Heart left ventricle (tissue), 16 donors: ENCODE measurements at regions not wholly inside any gene's neighbourhood (a gene's known extent, or its start where the extent isn't known, plus 50 kb on each side); places are given as distances from the start of the nearest gene placed in this dataset.

ENCODE experiments used
- ATAC-seq, 4 donors: fragments of 200-7000 bp; cut with Tn5 transposase; one replicate each; pipeline ENCODE4 v1.9.1; 2020 to 2022; ENCODE audit warnings: moderate library complexity in 4 of 4, mild to moderate bottlenecking in 3 of 4, moderate number of reproducible peaks in 1 of 4
- DNase-seq, 5 donors: peaks; one replicate each; pipeline ENCODE4 v3.0.0-alpha.2; 2020
- H3K27ac ChIP-seq, 12 donors: fragments of 200-600 bp; sonication (generic) in 4 of 12; one replicate each; pipeline versions ENCODE4 v1.5.0 to v1.8.0; 2016 to 2022; ENCODE audit warnings: mild to moderate bottlenecking in 2 of 12
- H3K27me3 ChIP-seq, 9 donors: fragments of 200-600 bp; sonication (generic) in 2 of 9; one replicate each; pipeline versions ENCODE4 v1.5.1 to v1.8.0; 2016 to 2022; ENCODE audit warnings: mild to moderate bottlenecking in 3 of 9
- H3K36me3 ChIP-seq, 9 donors: fragments of 200-600 bp; sonication (generic) in 2 of 9; one replicate each; pipeline versions ENCODE4 v1.5.0 to v1.8.0; 2018 to 2022; ENCODE audit warnings: mild to moderate bottlenecking in 2 of 9
- H3K4me1 ChIP-seq, 12 donors: fragments of 200-600 bp; sonication (generic) in 4 of 12; one replicate each; pipeline versions ENCODE4 v1.5.0 to v1.8.0; 2016 to 2022; ENCODE audit warnings: mild to moderate bottlenecking in 3 of 12
- H3K4me3 ChIP-seq, 12 donors: fragments of 200-600 bp; sonication (generic) in 4 of 12; one replicate each; pipeline versions ENCODE4 v1.5.0 to v1.8.0; 2017 to 2022; ENCODE audit warnings: mild to moderate bottlenecking in 9 of 12, moderate library complexity in 4 of 12
- H3K9me3 ChIP-seq, 12 donors: fragments of 200-600 bp; sonication (generic) in 4 of 12; one replicate each; pipeline versions ENCODE4 v1.5.0 to v1.8.0; 2016 to 2022; ENCODE audit warnings: mild to moderate bottlenecking in 1 of 12
- POLR2A ChIP-seq, 2 donors: fragments of 450-650 bp; IDR thresholded peaks; one replicate each; pipeline ENCODE4 v1.6.1; 2017; ENCODE audit warnings: antibody characterized with exemption in 2 of 2, mild to moderate bottlenecking in 2 of 2, moderate library complexity in 2 of 2
- WGBS, 4 donors: extraction: QIAGEN DNeasy Blood & Tissue Kit in 2 of 4; methylation state at CpG; one replicate each; pipeline versions ENCODE4 v1.1.5 to v1.1.7; 2013 to 2018; 5-methylcytosine and 5-hydroxymethylcytosine counted together
- intact Hi-C, 10 donors: fragments of 100-400 bp; cut with DNase I; formaldehyde crosslinking; loops; one replicate each; pipeline versions ENCODE4 v1.11.1 to v1.14.2; 2022
- TF ChIP-seq, protein P1 (sequence below), 12 donors: fragments of 200-600 bp; sonication (generic) in 4 of 12; IDR thresholded peaks; one replicate each; pipeline versions ENCODE4 v1.5.0 to v1.8.0; 2018 to 2022; ENCODE audit warnings: antibody characterized with exemption in 12 of 12, mild to moderate bottlenecking in 5 of 12
- donor health status: ischemic (EF 13 %, LVEDD 7.1; RV severe dilation, severe dysfunction).
- donor health status: healthy with polysubstance abuse.
- donor health status: DM: no; HTN: yes; CAD: no.
- donor health status: DM: no; HTN: no; CAD: no.
- donor health status: ischemic (EF 25% LVEDD 6.9; RV normal size, moderate dysfunction).
- donor health status: ischemic (EF 25% LVEDD 5.7; RV mildly dilated, moderate dysfunction).
- donor health status: healthy.
- donor health status: DM: yes; HTN: yes; CAD: no.
- donor health status: ischemic (EF 35%, LVEDD 5.7; RV mildly dilated, moderate dysfunction).
- donor health status: nonischemic (EF 11% LVEDD 7.7; RV severe dilation, severe dysfunction).
- donor health status: DM: yes; HTN: yes; CAD: no.
- donor health status: PGD.
- donor health status: ischemic (EF 29% LVEDD 5.4; RV normal size, mild dysfunction).
- donor health status: nonischemic (EF 23%, LVEDD 6.1; RV moderate dilation, normal function).

DNA sequence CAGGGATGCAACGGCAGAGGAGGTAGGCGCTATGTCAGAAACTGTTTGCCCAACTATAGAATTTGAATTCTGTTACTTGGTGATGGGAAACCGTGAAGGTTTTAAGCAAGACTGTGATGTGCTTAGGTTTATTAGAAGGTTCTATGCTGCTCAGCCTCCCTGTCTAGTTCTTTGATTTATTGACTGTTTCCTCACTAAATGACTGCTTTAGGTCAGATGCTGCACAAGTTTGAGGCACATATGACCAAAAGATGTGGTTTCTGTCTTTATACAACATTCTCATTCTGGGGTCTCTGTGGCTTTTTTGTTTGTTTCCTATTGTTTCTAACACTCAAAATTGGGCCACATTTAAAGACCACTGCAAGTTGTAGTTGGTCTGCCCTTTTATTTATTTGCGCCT, 323.0 kb upstream of the OBI1 start:
- H3K9me3 ChIP-seq = no peaks in the 10 kb centered on the region
- H3K27ac ChIP-seq = no peak overlapping the region
- H3K36me3 ChIP-seq = no peaks in the 10 kb centered on the region
- no peak overlapping the region for H3K4me3 ChIP-seq
- H3K4me1 ChIP-seq = no peaks in the 10 kb centered on the region
- ATAC-seq (no peak), DNase-seq (no peak)
- WGBS, 4 donors = 70 to 86% (median 81%) methylated on average over 4 of the region's 4 CpGs
- intact Hi-C loops = no loop called here
- H3K27me3 ChIP-seq = peaks cover 0 to 32% (median 0%) of the 10 kb centered on the region in 9 donors
- TF ChIP-seq, protein P1, sequence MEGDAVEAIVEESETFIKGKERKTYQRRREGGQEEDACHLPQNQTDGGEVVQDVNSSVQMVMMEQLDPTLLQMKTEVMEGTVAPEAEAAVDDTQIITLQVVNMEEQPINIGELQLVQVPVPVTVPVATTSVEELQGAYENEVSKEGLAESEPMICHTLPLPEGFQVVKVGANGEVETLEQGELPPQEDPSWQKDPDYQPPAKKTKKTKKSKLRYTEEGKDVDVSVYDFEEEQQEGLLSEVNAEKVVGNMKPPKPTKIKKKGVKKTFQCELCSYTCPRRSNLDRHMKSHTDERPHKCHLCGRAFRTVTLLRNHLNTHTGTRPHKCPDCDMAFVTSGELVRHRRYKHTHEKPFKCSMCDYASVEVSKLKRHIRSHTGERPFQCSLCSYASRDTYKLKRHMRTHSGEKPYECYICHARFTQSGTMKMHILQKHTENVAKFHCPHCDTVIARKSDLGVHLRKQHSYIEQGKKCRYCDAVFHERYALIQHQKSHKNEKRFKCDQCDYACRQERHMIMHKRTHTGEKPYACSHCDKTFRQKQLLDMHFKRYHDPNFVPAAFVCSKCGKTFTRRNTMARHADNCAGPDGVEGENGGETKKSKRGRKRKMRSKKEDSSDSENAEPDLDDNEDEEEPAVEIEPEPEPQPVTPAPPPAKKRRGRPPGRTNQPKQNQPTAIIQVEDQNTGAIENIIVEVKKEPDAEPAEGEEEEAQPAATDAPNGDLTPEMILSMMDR (IDR thresholded peaks at IDR 0.05) = no peak
- no peak for TF ChIP-seq POLR2A (IDR thresholded peaks at IDR 0.05)

DNA sequence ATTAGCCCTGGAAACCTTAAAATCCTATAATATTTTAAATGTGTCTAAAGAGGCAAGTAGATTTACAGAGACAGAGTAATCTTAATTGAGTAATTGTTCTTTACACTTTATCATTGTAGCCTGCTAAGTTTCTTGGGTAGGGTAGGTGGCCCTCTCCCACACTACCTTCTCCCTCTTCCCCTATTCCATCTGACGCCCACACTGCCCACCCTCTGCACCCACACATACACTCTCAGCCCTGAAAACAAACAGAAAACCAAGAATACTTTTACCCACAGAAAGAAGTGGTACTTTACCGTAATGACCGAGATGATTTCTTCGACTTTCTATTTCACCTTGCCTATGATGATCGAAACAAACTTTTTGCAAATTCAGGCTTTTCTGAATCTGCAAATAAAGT, 320.4 kb upstream of the OBI1 start:
- Histone ChIP-seq H3K9me3 (no peaks in the 10 kb centered on the region), H3K36me3 (no peaks in the 10 kb centered on the region), H3K4me1 (no peaks in the 10 kb centered on the region), H3K27me3 (peaks cover 0 to 35% (median 0%) of the 10 kb centered on the region in 9 donors), H3K4me3 (no peak overlapping the region), H3K27ac (no peak overlapping the region)
- 83 to 88% (median 86%) methylated on average over 5 of the region's 5 CpGs for WGBS, 4 donors
- intact Hi-C loops = loop anchor here (2.0 to 10.0 kb wide), 8 partner anchors 662 to 1195 kb away; no protein-coding TSS in a partner anchor
- DNase-seq (no peak), ATAC-seq (no peak)
- TF ChIP-seq POLR2A (IDR thresholded peaks at IDR 0.05) = no peak

DNA sequence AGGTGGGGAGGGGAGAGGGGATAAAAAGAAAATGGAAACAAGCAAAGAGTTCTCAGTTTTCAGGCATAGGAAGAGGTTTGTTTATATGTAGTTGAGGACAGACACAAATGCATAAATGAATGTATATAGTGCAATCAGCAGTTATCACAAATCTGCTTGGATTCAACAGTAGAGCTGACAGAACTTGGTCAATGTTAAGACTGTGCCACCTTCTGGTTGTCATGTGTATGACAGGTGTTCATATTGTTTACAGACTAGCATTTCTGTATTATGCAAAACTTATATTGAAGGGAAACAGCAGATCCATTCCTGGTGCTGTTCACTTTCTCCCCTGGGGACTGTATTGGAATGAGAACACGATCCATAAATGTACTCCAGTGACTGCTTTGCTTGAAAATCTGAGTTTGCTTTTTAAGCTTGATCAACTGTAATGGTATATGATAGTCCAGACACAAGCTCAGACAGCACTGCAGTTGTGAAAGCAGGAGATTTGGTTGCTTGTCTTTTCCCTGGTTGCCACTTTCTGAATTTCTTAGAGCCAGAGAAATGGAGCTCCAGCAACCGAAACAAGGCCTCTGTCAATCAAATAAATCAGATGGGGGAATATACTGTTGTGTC, 319.5 kb upstream of the OBI1 start:
- intact Hi-C loops = loop anchor here (1.0 to 10.0 kb wide), 10 partner anchors 661 to 1194 kb away; no protein-coding TSS in a partner anchor
- Histone ChIP-seq H3K36me3 (no peaks in the 10 kb centered on the region), H3K4me1 (no peaks in the 10 kb centered on the region), H3K27ac (no peak overlapping the region), H3K9me3 (no peaks in the 10 kb centered on the region), H3K27me3 (peaks cover 0 to 28% (median 0%) of the 10 kb centered on the region in 9 donors), H3K4me3 (no peak overlapping the region)
- WGBS, 4 donors = 17 to 24% (median 21%) methylated on average over 2 of the region's 2 CpGs
- peak in 2 of 4 donors; percentile 44 to 59 for ATAC-seq
- no peak for TF ChIP-seq POLR2A (IDR thresholded peaks at IDR 0.05)
- TF ChIP-seq, protein P1 (IDR thresholded peaks at IDR 0.05) = peak; percentile 52 to 77 (median 66)
- peak in 1 of 5 donors; percentile 14 for DNase-seq

DNA sequence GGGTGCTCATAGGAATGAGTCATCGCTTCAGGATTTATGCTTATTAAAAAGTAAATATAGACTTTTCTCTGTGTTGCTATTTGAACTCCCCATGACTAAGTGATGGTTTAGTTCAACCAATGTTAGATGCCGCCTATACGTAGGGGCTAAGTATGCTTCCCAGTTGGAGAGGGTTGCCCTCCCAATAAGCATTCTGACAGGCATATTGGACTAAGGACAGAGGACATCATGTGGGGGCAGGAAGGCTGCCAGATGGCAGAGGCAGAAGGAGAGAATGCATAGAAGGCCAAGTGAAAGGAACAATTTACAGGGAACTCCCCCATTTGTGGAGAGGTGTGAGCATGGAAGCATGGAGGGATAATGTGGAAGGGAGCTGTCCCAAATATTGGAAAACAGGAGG, 318.4 kb upstream of the OBI1 start:
- TF ChIP-seq, protein P1 (IDR thresholded peaks at IDR 0.05) = no peak
- no peak for TF ChIP-seq POLR2A (IDR thresholded peaks at IDR 0.05)
- DNase-seq = no peak
- Histone ChIP-seq H3K4me3 (no peak overlapping the region), H3K36me3 (no peaks in the 10 kb centered on the region), H3K4me1 (no peaks in the 10 kb centered on the region), H3K27me3 (peaks cover 0 to 17% (median 0%) of the 10 kb centered on the region in 9 donors), H3K27ac (no peak overlapping the region), H3K9me3 (no peaks in the 10 kb centered on the region)
- 91 to 96% (median 96%) methylated on average over 3 of the region's 3 CpGs for WGBS, 4 donors
- ATAC-seq = no peak
- intact Hi-C loops = loop anchor here in 7 of 10 donors (5.0 to 10.0 kb wide), 6 partner anchors 660 to 1193 kb away; no protein-coding TSS in a partner anchor
